ENCODE measurements at regions not wholly inside any gene's neighbourhood (a gene's known extent, or its start where the extent isn't known, plus 50 kb on each side); places are given as distances from the start of the nearest gene placed in this dataset.

- DNase-seq = no peak
These were observed 70.1 kb upstream of the PLPP4 start for GRCh38 chr10:120386896-120387295.

- DNase-seq = no peak
These were observed 69.7 kb upstream of the PLPP4 start for GRCh38 chr10:120387326-120387725.

GRCh38 chr10:120392245-120392644 is 64.8 kb upstream of the PLPP4 start:
- DNase-seq = no peak

- DNase-seq = no peak
These were observed 64.4 kb upstream of the PLPP4 start for GRCh38 chr10:120392671-120393079.

DNA sequence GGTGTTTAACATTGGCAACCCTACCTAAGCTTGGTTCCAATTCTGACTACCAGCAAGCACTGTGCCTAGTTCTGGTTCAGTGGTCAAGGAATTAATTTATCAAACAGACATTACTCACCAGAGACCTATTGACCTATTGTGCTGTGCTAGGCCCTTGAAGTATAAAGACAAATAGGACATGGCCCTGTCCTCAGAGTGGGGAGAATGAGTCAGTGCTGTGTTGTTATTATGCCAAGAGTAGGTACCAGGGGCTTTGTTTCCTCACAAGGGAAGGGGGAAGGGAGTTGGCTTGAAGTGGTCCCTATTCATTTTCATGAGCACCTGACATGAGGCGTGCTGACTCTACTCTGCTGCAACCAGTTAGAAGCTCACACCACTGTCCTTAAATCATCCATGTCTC is 62.6 kb upstream of the PLPP4 start:
- no peak for DNase-seq

GRCh38 chr10:120396228-120396627 is 60.8 kb upstream of the PLPP4 start:
- no peak for DNase-seq

DNA sequence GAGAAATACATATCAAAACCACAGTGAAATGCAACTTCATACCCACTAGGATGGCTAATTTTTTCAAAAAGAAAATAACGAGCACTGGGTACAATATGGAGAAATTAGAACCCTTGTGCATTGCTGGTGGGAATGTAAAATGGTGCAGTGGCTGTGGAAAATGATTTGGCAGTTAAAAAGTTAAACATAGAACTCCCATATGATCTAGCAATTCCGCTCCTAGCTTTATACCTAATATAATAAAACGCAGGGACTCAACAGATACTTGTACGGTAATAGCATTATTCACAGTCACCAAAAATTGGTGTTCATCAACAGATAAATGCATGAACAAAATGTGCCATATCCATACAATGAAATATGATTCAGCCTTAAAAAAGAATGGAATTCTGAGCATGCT is 58.8 kb upstream of the PLPP4 start:
- no peak for DNase-seq

DNA sequence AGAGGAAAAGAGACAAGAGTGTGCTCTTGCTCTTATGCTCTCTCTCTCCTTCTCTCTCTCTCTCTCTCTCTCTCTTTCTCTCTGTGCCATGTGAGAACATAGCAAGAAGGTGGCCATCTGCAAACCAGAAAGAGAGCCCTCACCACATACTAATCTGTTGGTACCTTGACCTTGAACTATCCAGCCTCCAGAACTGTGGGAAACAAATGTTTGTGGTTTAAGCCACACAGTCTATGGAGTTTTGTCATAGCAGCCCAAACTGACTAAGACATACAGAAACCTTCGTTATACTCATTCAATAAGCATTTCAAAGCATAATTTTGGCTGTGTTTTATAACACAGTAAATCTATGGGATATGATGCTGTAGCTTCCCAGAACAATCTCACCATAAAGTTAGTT is 56.4 kb upstream of the PLPP4 start:
- no peak for DNase-seq

GRCh38 chr10:120402147-120402766 is 54.8 kb upstream of the PLPP4 start:
- DNase-seq = no peak

DNA sequence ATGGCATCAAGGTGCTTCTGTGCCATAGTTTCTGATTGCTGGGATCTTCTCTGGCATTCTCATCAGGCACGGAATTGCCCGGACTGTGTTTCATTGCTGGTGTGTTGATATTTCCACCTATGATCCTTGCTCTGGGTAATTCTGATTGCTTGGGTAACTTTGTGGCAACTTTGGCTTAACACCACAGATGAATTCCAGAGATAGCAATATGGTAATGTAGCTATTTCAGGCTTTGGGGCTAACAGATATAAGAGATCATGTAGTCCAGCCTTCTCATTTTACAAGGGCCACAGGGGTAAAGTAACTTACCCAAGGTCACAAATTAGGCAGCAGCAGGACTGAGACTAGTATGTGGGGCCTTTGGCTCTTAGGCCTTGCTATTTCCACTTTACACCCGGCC is 53.9 kb upstream of the PLPP4 start:
- DNase-seq = no peak

DNA sequence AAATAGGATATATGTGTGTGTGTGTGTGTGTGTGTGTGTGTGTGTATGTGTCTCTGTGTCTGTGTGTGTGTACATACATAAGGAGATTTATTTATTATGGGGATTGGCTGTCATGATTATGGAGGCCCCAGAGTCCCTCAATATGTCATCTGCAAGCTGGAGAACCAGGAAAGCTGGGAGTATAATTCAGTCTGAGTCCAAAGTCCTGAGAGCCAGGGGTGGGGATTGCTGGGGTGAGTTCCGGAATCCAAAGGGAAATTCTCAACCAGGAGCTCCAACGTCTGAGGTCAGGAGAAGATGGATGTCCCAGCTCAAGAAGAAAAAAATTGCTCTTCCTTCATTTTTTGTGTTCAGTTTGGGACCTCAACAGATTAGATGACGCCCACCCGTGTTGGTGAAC is 50.7 kb upstream of the PLPP4 start:
- DNase-seq = no peak

Measured in activated CD4-positive, alpha-beta T cell treated with anti-CD3 and anti-CD28 coated beads for 48 hours (primary cell).